CD4-positive, alpha-beta T cell treated with Interleukin-15 for 1 hour (primary cell): ENCODE measurements at regions not wholly inside any gene's neighbourhood (a gene's known extent, or its start where the extent isn't known, plus 50 kb on each side); places are given as distances from the start of the nearest gene placed in this dataset.

Experiments
- DNase-seq: peaks from one replicate; pipeline ENCODE4 v3.0.0-alpha.2; 2020

DNA sequence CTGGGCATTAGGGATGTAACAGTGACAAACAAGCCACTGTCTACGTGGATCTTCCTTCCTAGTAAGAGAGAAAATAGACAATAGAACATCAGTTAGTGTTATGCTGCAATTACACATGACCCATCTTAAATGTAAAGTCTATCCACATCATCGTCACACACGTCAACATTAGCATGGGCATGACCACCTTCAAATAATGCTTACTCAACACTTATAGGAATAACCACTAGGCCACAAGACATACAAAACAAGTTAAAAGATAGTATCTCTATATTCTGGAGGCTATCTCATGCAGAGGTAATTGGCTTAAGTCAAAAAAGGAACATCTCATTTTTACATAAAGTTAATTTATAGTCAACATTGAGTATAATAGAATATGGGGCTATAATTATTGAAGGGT is 156.5 kb downstream of the MOXD1 start:
- no peak for DNase-seq

DNA sequence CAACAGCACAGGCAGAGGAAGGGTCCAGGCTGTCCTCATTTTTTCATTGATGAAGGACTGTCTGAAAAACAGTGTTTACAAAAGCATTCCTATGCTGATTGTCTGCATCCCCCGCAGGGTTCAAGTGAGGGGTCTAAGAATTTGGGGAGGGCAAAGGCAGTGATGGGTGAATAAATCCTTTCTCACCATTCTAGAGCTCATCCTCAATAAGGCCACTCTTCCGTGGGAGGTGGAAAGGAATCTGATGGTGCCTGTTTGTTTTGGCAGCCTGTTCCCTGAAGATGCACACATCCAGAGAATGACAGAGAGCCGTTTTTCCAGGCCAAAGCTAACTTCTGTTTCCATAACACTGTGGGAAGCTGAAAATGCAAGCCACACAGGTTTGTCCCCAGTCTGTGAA is 164.5 kb downstream of the MOXD1 start:
- no peak for DNase-seq

DNA sequence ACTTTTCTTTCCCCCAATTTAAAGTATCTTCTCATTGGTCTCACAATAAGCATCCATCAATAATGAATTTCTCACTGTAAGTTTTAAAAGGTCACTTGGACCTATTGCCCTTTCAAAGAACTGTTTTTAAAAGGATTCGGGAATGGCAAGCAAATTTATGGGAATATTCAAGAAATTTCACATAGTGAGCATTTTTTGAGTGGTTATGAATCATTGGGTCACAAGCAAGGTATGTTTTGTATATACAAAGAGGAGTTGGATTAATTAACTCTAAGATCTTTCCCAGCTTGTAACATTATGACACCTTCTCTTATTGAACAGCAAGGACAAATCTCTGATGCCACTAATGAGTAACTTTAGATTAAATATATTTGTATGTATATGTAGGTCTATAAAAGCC is 165.0 kb downstream of the MOXD1 start:
- DNase-seq, result no peak

DNA sequence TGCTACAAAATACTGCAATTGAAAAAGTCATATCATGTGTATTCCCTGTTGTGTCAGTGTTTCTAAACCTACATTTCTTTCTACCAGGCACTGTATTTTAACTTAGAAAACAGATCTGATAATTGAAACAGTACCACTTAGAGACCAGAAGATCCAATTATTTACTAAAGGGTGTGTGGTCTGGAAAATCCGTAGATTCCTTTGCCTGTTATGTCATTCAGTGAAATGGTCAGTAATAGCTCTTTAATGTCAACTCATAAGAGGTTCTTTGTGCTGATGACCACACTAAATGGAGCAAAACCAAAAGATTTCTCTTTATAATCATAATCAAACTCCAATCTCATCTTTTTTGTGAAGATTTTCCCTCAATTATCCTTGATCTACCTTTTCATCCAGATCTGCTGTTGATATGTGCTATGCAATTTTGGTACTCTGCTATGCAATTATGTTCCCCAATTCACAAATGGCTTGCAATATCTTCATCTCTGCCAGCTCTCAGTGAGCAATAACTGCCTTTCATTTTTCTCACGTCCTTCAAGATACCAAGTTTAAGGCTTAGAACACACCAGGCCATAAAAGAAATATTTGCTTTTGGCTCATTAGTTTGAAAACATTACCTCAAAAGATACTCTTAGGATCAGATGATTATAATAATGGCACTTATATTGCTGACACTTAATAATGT is 165.5 kb downstream of the MOXD1 start:
- DNase-seq, result no peak

DNA sequence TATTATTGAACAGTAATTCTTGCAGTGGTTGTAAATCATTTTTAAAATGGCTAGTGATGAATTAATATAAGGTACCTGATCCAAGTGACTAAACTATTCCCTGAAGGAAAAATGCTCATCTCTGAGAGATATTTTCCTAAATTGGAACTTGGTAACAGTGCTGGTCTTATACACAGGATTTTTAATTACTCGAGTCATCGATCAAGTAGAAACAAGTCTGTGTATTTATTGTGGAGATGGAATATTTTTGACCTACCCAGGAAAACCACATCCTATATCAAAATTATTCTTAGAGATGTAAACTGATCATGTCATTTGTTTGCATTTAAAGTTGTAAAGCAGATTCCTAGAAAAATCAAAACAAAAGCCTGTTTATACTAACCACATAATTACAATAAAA is 166.9 kb downstream of the MOXD1 start:
- DNase-seq, result no peak

DNA sequence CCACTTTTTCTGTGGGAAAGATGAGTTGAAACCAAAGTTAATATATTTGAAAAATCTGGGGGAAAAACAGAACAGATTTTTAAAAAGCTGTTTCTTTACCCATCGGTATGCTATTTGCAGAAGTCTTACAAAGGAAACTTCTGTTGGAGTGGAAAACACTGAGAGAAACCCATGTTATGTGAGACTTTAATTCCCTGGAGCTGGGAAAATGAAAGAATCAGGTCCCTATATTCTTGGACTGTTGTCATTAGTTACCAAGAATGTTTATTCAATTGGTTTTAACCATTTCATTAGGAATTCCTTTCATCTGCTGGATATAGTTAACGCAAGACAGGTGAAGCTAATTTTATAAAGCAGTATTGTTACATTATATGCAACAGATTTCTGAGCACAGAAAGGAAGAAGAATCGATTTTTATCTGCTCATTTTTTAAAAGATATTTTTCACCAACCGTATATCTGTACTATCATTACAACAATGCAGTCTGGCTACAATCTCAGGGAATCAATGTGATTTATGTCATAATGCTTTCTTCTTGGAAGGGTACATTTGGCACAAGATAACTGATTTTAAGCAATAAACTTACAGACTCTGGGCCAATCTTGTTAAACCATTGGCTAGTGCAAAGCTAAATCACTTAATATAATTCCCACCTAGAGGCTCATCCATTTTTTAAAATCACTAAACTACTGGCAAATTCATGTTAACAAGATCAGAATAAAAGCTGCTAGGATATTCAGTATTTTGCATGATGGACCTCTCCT is 170.0 kb downstream of the MOXD1 start:
- no peak for DNase-seq

DNA sequence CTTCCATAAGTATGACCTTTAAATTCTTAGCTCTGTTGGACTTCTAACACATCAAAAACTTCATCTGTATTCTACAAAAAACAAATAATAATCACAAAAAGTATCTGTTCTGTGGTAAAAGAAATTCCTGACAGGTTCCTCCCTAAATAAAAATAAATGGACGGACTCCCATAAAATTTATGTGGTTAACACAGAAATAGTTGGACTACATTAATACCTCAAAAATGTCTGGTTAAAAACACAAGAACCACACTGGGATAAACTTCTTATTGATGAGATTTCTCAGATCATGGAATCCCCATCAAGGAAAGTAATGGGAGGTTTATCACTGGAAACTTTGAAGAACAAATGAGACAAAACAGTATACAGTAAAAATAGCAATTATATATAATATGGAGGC is 172.4 kb downstream of the MOXD1 start:
- DNase-seq, result no peak

DNA sequence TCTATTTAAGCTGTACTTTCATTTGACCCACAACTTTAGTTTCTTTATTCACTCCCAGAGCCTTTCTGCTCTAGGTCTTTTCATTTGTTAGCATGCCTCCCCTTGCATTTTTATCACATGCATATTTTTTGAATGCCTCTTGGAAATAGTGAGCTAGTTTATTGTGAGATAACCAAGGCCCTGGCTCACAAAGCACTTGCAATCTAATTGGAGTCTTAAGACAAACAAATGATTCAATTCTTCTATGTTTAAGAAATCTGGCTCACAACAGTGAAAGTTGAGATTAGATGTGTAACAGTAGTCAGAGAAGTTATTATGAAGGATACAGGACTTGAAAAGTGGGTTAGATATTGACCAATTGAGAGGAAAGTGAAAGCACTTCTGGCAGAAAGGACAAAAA is 173.4 kb downstream of the MOXD1 start:
- DNase-seq, result no peak

DNA sequence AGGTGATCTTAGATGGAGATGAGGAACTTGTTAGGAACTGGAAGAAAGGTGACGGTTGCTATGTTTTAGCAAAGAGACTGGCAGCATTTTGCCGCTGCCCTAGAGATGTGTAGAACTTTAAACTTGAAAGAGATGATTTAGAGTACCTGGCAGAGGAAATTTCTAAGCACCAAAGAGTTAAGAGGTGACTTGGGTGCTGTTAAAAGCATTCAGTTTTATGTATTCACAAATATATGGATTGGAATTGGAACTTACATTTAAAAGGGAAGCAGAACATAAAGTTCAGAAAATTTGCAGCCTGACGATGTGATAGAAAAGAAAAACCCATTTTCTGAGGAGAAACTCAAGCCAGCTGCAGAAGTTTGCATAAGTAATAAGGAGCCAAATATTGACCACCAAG is 176.3 kb downstream of the MOXD1 start:
- no peak for DNase-seq

DNA sequence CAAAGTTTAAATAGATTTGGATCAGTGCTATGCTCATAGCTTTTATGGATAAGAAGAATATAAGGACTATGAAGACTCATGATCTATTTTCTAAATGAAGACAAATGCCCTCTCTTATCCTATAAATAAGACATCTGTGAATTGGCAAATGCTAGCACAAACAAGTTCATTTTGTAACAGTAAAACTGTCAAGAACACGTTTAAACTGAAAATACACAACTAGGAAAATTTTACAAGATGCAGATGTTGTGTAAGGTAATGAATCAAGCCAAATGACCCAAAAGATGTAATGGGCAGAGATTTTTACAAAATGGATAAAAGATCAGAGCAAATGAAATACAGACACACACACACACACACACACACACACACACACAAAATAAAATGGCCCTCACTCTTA is 180.5 kb downstream of the MOXD1 start:
- no peak for DNase-seq

DNA sequence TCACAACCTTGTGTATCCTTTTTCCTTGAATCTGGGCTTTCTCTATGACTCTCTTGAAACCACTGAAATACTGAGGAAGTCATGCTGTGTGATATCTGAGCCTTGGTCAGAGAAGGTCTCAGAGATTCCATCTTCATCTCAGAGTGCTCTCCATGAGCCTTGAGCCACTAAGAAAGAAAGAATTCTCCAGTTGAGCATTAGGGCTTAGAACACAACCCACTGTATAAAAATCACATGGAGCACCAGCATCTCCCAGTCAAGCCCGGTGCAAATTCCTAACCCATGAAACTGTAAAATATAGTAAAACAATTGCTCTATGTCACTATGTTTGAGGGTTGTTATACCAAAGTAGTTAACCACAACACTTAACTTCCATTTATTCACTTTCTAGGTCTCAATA is 181.4 kb downstream of the MOXD1 start:
- no peak for DNase-seq

DNA sequence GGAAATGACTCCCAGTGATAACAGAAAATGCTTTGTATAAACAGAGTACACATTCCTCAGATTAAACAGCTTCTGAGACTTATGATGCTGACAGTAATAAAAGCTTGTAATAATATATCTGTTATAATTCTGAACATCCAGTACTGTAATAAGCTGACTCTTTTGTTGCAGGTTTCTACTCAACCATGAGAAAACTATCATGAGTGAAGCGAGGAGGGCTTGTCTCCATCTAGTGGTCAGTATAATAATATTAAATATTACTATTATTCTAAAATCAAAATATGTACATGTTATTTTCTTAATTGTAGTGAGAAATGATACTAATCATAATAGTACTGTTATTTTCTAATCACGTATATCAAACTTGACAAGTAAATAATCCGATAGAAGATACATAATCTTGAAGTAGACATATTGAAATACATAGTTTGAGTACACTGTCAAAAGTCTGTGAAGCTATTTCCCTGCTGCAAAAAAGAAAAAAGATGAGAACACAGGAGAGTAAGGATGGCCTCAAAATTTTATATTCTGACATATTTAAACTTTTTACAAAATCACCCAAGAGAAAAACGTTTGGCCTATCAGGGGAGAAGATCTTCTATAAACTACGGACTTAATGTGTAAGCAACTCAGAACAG is 183.1 kb downstream of the MOXD1 start:
- DNase-seq, result no peak

DNA sequence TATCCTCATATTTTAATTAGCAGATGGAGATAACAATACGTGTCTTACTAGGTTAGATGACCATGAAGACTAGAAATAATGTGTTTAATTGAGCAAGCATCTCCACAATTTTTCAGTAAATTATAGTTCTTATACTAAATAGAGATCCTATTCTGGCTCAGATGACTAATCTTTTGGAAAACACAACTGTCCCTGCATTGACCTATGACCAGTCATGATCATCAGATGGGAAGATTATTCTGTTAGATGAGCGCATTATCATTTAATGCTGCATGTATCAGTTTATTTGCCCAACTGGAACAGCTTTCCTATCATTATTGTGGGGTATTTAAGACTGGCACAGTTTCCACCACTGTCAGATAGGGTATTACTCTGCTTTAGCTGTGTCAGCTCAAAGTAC is 185.5 kb downstream of the MOXD1 start:
- no peak for DNase-seq

DNA sequence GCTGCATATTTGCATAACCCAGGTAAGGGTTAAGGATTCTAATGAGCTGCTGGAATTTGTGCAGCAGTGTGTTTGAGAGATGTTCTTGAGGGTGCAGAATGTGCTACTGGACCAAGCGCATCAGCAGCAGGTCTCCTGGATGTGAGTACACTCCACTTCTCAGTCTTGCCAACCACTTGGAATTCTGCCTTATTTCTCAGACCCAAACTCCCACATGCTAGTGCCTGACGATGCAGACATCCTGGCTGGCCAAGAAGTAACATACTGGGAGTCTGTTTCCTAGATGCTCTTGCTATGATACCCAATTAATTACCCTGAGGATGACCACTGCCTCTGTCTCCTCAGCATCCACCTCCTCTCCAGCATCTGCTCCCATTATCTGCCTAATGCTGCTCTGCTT is 186.6 kb downstream of the MOXD1 start:
- no peak for DNase-seq

DNA sequence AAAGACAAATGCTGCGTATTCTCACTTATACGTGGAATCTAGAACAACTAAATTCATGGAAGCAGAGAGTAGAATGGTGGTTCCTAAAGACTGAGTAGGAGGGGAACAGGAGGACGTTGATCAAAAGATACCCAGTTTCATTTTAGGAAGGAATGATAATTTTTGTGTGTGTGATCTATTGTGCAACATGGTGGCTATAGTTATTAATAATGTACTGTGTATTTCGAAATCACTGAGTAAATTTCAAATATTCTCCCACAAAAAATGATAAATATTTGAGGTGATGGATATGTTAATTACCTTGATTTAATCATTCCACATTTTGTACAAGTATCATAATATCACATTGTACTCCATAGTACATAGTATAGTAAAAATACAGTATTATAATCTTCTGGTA is 187.5 kb downstream of the MOXD1 start:
- DNase-seq, result no peak

DNA sequence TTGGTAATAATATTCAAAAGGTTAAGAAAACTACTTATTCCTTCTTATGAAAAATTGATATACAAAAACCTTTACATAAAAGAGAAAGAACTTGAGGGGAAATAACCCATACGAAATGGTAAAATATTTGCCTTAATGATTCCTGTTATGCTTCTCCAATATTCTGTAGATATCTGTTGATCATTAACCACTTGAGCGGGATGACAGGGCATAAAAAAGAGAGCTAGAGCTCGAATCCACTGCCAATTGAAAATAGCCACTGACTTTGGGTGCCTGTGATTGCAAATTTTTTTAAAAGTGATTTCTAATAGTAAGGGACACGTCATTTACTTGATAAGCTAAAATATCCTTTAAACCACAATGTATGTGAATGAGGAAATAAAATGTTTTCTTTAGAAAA is 188.1 kb downstream of the MOXD1 start:
- no peak for DNase-seq

DNA sequence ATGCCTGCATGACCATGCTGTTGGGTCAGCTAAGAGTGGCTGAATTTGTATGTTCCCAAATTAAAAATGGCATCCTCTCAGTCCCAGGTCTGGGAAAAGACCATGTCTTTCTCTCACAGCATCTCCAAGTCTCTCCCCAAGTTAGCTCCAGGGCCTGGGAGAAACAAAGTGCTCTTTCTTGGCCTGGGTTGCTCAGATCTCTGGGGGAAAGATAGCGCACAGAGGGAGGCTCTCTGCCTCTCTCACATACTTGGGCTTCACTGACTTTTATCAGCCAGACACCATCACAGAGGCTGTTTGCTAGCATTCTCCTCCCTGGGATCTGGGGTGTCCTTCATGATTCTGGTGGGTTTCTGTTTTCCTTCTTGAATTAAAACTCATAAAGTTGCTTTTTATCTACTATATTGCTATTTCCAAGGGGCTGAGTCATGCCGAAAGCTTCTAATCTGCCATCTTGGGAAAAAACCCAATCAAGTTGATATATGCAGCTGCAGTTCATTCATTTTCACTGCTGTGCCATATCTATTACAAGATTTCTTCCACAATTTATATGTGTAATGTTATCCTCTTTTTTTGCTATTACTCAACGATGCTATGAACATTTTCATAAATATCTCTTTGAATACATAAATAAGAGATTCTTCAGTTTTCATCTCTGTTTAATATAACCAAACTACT is 190.2 kb downstream of the MOXD1 start:
- DNase-seq, result no peak

DNA sequence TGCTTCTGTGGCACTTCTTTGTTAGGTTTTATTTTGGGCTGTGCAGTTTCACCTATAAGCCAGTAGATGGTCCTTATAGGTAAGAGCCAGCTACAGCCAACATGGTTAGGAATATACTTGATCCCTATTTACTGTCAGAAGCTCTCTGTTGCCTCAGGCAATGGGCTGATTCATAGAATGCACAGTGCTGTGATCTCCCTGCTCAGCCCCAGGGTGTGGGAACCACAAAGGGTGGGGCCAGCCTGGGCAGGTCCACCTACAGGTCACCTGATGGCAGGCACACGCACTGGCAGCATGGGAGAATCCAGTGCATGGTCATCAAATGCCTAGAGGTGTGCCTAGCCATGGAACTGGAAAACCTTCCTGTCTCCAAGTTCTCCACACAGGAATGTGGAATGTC is 191.9 kb downstream of the MOXD1 start:
- no peak for DNase-seq

DNA sequence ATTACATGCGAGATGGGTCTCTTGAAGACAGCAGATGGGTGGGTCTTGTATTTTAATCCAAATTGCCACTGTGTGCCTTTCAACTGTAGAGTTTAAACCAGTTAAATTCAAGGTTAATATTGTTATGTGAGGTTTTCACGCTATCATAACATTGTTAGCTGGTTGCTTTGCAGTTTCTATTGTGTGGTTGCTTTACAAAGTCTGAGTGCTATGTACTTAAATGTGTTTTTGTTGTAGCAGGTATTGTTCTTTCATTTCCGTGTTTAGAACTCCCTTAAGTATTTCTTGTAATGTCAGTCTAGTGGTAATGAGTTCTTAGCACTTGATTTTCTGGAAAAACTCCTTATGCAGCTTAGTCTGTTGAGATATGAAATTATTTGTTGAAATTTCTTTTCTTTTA is 193.3 kb downstream of the MOXD1 start:
- DNase-seq, result no peak

DNA sequence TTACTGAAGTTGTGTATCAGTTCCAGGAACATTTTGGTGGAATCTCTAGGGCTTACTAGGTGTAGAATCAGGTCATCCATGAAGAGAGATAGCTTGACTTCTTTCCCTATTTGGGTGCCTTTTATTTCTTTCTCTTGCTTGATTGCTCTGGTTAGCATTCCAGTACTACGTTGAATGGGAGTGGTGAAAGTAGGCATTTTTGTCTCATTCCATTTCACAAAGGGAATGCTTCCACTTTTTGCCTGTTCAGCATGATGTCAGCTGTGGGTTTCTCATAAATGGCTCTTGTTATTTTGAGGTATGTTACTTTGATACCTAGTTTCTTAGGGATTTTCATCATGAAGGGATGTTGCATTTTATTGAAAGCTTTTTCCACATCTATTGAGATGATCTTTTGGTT is 195.3 kb downstream of the MOXD1 start:
- DNase-seq, result no peak

DNA sequence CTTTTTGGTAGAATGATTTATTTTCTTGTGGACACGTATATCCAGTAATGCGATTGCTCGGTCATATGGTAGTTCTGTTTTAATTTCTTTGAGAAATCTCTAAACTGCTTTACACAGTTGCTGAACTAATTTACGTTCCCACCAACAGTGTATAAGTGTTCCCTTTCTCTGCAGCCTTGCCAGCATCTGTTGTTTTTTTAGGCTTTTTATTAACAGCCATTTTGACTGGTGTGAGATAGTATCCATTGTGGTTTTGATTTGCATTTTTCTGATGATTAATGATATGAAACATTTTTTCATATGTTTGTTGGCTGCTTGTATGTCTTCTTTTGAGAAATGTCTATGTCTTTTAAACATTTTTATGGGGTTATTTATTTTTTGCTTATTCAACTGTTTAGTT is 196.7 kb downstream of the MOXD1 start:
- no peak for DNase-seq

DNA sequence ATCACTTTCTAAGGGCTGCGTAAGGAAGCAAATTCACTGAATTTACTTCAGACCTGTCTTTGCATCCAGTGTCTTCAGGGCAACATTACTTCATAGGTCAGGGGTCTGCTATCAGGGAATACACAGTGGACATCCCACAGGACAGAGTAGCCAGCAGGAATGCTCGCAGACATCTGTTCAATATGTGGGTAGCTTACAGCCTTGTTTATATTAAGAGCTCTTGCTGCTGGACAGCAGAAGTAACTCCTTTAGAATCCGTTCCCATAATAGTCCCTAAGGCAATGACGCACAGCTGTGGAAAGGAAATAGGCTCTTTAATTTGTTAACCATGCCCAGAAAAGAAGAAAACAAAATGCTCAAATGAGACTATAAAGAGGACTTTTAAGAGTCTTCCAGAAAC is 198.7 kb downstream of the MOXD1 start:
- no peak for DNase-seq

DNA sequence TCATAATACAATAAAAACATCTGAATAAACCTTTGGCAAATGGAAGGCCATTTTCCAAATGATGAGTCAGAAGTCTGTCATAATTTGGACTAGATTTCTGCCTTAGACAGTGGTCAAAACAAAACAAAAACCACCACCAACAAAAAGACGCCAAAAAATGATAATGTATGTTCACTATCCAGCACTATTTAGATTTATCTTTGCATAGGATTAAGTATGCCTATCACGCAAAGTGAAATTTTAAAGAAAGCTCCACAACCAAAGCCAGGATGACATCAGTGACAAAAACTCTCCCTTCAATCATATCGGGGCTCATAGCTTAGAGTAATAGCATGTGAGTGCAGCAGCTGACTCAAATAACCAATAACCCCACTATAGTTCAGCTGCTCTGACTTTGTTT is 201.9 kb downstream of the MOXD1 start:
- no peak for DNase-seq

DNA sequence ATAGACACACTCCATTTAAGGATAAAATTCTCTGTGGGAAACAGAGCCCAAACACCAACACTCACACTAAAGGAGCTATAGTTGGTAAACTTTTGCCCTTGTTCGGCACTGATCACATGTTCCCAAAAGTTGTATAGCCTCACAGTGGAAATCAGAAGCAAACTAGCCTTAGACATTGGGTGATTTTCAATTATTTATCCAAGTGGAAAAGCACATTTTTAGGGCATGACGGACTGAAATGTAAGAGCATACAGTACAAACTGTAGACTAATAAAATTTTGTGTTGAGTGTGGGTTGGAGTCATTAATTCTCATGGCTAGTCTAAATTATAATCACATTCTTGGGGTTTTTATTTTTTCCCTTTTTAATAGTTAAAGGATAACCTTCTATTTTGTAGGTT is 202.4 kb downstream of the MOXD1 start:
- DNase-seq, result no peak
